Natural killer cell (primary cell): ENCODE measurements at regions not wholly inside any gene's neighbourhood (a gene's known extent, or its start where the extent isn't known, plus 50 kb on each side); places are given as distances from the start of the nearest gene placed in this dataset.

Experiments used
- ATAC-seq, 3 donors: fragments of 150-1000 bp in 2 of 3; fragments of 200-7000 bp in 1 of 3; cut with Tn5 transposase; 1 replicate in 1 of 3; 2 replicates in 2 of 3; pipeline ENCODE4 v1.10.0; 2021; ENCODE audit warnings: mild to moderate bottlenecking in 2 of 3, moderate library complexity in 2 of 3
- DNase-seq, 2 donors: peaks; one replicate each; pipeline versions ENCODE4 v3.0.0 to v3.0.0-alpha.2; 2013 to 2021; ENCODE audit warnings: mixed read lengths in 1 of 2
- H3K27ac ChIP-seq: one replicate; pipeline ENCODE4 v1.5.1; 2013; ENCODE audit warnings: mild to moderate bottlenecking, low read length
- H3K27me3 ChIP-seq: one replicate; pipeline ENCODE4 v1.6.1; 2013; ENCODE audit warnings: low read length; ENCODE audit not compliant: control insufficient read depth, insufficient read depth
- H3K36me3 ChIP-seq: one replicate; pipeline ENCODE4 v1.6.1; 2013; ENCODE audit warnings: low read length; ENCODE audit not compliant: control insufficient read depth, insufficient read depth
- H3K4me1 ChIP-seq: one replicate; pipeline ENCODE4 v1.6.1; 2013; ENCODE audit warnings: low read length; ENCODE audit not compliant: control insufficient read depth, insufficient read depth
- H3K4me3 ChIP-seq: one replicate; pipeline ENCODE4 v1.5.1; 2013; ENCODE audit warnings: low read length
- H3K9me3 ChIP-seq: one replicate; pipeline ENCODE4 v1.6.1; 2013; ENCODE audit warnings: low read length; ENCODE audit not compliant: control insufficient read depth, insufficient read depth
- H3K27ac Mint-ChIP-seq, 2 donors: one replicate each; pipeline ENCODE4 v1.8.0; 2022; ENCODE audit warnings: mild to moderate bottlenecking in 2 of 2, mixed read lengths in 2 of 2, moderate library complexity in 1 of 2
- H3K27me3 Mint-ChIP-seq, 2 donors: one replicate each; pipeline ENCODE4 v1.8.0; 2022; ENCODE audit warnings: low read depth in 2 of 2, mixed read lengths in 2 of 2
- H3K36me3 Mint-ChIP-seq: one replicate; pipeline ENCODE4 v1.8.0; 2022; ENCODE audit warnings: mixed read lengths
- H3K4me1 Mint-ChIP-seq, 2 donors: one replicate each; pipeline ENCODE4 v1.8.0; 2022; ENCODE audit warnings: mixed read lengths in 2 of 2
- H3K4me3 Mint-ChIP-seq: one replicate; pipeline ENCODE4 v1.8.0; 2022; ENCODE audit warnings: mild to moderate bottlenecking, moderate library complexity, mixed read lengths
- H3K9me3 Mint-ChIP-seq, 2 donors: one replicate each; pipeline ENCODE4 v1.8.0; 2022; ENCODE audit warnings: mixed read lengths in 2 of 2
- CTCF ChIP-seq: fragments of 200-600 bp; IDR thresholded peaks from one replicate; pipeline ENCODE4 v1.8.0; 2022; ENCODE audit warnings: antibody characterized with exemption
- WGBS: methylation state at CpG from one replicate; pipeline ENCODE4 v1.1.7; 2013; ENCODE audit warnings: missing lambda C conversion rate; ENCODE audit not compliant: insufficient coverage; 5-methylcytosine and 5-hydroxymethylcytosine counted together
- intact Hi-C: fragments of 100-400 bp; cut with micrococcal nuclease; formaldehyde crosslinking; loops from one replicate; pipeline ENCODE4 v1.14.2; 2022

- Mint-ChIP-seq H3K27ac (no peak overlapping the region), H3K4me3 (no peak overlapping the region), H3K4me1 (peaks cover 0 to 21% of the 10 kb centered on the region in 2 donors), H3K9me3 (no peaks in the 10 kb centered on the region), H3K36me3 (no peaks in the 10 kb centered on the region), H3K27me3 (no peaks in the 10 kb centered on the region)
- intact Hi-C loops: no loop called here
- H3K27me3 ChIP-seq: no peaks in the 10 kb centered on the region
- H3K4me1 ChIP-seq: peaks cover 9% of the 10 kb centered on the region
- no peaks in the 10 kb centered on the region for H3K9me3 ChIP-seq
- H3K27ac ChIP-seq: peak overlapping the region; percentile 14
- no peak overlapping the region for H3K4me3 ChIP-seq
- no peaks in the 10 kb centered on the region for H3K36me3 ChIP-seq
- no peak for TF ChIP-seq CTCF
- DNase-seq (peak in 1 of 2 donors; percentile 48), ATAC-seq (no peak)
- WGBS: 65% methylated on average over 4 of the region's 4 CpGs
Measured at GRCh38 chr10:47207281-47207615, 92.7 kb upstream of the GDF10 start.

GRCh38 chr10:47207894-47208469, 92.0 kb upstream of the GDF10 start:
- intact Hi-C loops: no loop called here
- WGBS: 95% methylated on average over 4 of the region's 5 CpGs
- ATAC-seq (no peak), DNase-seq (peak in 1 of 2 donors; percentile 15)
- H3K4me1 ChIP-seq: peaks cover 9% of the 10 kb centered on the region
- Mint-ChIP-seq H3K27ac (no peak overlapping the region), H3K27me3 (no peaks in the 10 kb centered on the region), H3K9me3 (no peaks in the 10 kb centered on the region), H3K36me3 (no peaks in the 10 kb centered on the region), H3K4me3 (no peak overlapping the region), H3K4me1 (peaks cover 0 to 21% of the 10 kb centered on the region in 2 donors)
- no peaks in the 10 kb centered on the region for H3K27me3 ChIP-seq
- H3K36me3 ChIP-seq: no peaks in the 10 kb centered on the region
- no peaks in the 10 kb centered on the region for H3K9me3 ChIP-seq
- H3K27ac ChIP-seq: no peak overlapping the region
- no peak overlapping the region for H3K4me3 ChIP-seq
- TF ChIP-seq CTCF: no peak

- Mint-ChIP-seq H3K9me3 (no peaks in the 10 kb centered on the region), H3K4me1 (peaks cover 0 to 21% of the 10 kb centered on the region in 2 donors), H3K4me3 (no peak overlapping the region), H3K27ac (no peak overlapping the region), H3K36me3 (no peaks in the 10 kb centered on the region), H3K27me3 (no peaks in the 10 kb centered on the region)
- no CpG with 5 or more reads among the region's 1 CpG for WGBS
- Histone ChIP-seq H3K9me3 (no peaks in the 10 kb centered on the region), H3K36me3 (no peaks in the 10 kb centered on the region), H3K27me3 (no peaks in the 10 kb centered on the region), H3K4me3 (no peak overlapping the region), H3K4me1 (peaks cover 9% of the 10 kb centered on the region), H3K27ac (no peak overlapping the region)
- no peak for DNase-seq
- no peak for TF ChIP-seq CTCF
- no peak for ATAC-seq
- intact Hi-C loops: no loop called here
Measured at GRCh38 chr10:47209466-47209865, 90.5 kb upstream of the GDF10 start.

- TF ChIP-seq CTCF: no peak
- Histone ChIP-seq H3K4me3 (no peak overlapping the region), H3K27ac (no peak overlapping the region), H3K9me3 (no peaks in the 10 kb centered on the region), H3K27me3 (no peaks in the 10 kb centered on the region), H3K36me3 (no peaks in the 10 kb centered on the region), H3K4me1 (no peaks in the 10 kb centered on the region)
- no peaks in the 10 kb centered on the region for H3K27me3 Mint-ChIP-seq
- no peaks in the 10 kb centered on the region for H3K4me1 Mint-ChIP-seq
- H3K9me3 Mint-ChIP-seq: no peaks in the 10 kb centered on the region
- DNase-seq: no peak
- no peak overlapping the region for H3K4me3 Mint-ChIP-seq
- H3K36me3 Mint-ChIP-seq: no peaks in the 10 kb centered on the region
- no peak for ATAC-seq
- intact Hi-C loops: no loop called here
- no peak overlapping the region for H3K27ac Mint-ChIP-seq
Measured at GRCh38 chr10:47214520-47214919, 85.5 kb upstream of the GDF10 start.
